Astrocyte of the spinal cord (primary cell): ENCODE measurements at regions not wholly inside any gene's neighbourhood (a gene's known extent, or its start where the extent isn't known, plus 50 kb on each side); places are given as distances from the start of the nearest gene placed in this dataset.

Source experiments
- DNase-seq: peaks from one replicate; pipeline ENCODE4 v3.0.0; 2011; ENCODE audit warnings: low read depth, low spot score
- H3K4me3 ChIP-seq: 2 replicates; pipeline ENCODE4 v1.5.1; 2011; ENCODE audit warnings: low read depth, mild to moderate bottlenecking, low read length, moderate library complexity
- in situ Hi-C: cut with HindIII; loops from 2 replicates; pipeline ENCODE4 v1.10.0; 2017; ENCODE audit warnings: low sequenced_read_pairs
- TF ChIP-seq, protein P1 (sequence below): IDR thresholded peaks from 2 replicates; pipeline ENCODE4 v1.5.1; 2012; ENCODE audit warnings: low read depth, mild to moderate bottlenecking, low read length, inconsistent platforms

DNA sequence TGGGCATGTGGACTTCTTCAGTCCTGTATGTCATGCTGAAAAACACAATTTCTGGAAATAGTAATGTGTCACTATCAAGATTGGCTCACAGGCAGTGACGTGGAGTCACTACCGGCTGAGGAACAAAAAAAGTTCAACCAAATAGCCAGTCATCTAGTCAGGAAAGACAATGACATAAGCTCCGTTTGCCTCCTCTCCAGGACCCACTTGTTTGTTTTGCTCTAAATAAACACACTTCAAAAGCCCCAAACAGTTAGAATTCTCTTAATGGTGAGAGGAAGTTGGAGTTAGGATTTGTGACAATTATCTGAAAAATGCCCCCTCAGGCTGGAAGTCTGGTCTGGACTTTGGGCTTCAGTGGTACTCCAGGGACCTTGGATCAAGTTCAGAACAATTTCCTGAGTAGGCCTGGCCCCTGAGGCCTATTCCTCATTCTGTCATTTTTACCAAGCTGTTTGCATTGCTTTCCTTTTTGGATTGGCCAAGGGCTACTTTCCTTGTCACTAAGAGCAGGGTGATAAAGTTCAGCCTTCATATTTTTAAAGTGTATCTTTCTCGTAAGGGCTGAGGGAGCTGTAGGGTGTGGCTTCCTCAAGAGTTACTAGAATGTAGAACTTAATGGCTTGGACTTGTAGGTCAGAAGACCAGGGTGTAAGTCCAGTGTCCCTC lies 98.9 kb downstream of the EOMES start:
- TF ChIP-seq, protein P1, sequence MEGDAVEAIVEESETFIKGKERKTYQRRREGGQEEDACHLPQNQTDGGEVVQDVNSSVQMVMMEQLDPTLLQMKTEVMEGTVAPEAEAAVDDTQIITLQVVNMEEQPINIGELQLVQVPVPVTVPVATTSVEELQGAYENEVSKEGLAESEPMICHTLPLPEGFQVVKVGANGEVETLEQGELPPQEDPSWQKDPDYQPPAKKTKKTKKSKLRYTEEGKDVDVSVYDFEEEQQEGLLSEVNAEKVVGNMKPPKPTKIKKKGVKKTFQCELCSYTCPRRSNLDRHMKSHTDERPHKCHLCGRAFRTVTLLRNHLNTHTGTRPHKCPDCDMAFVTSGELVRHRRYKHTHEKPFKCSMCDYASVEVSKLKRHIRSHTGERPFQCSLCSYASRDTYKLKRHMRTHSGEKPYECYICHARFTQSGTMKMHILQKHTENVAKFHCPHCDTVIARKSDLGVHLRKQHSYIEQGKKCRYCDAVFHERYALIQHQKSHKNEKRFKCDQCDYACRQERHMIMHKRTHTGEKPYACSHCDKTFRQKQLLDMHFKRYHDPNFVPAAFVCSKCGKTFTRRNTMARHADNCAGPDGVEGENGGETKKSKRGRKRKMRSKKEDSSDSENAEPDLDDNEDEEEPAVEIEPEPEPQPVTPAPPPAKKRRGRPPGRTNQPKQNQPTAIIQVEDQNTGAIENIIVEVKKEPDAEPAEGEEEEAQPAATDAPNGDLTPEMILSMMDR = no peak
- in situ Hi-C loops = no loop called here
- peak; percentile 19 for DNase-seq
- H3K4me3 ChIP-seq = no peak overlapping the region

- DNase-seq = no peak
- H3K4me3 ChIP-seq = no peak overlapping the region
- in situ Hi-C loops = no loop called here
- TF ChIP-seq, protein P1 = no peak
These were observed 104.6 kb downstream of the EOMES start for GRCh38 chr3:27617552-27617951.

DNA sequence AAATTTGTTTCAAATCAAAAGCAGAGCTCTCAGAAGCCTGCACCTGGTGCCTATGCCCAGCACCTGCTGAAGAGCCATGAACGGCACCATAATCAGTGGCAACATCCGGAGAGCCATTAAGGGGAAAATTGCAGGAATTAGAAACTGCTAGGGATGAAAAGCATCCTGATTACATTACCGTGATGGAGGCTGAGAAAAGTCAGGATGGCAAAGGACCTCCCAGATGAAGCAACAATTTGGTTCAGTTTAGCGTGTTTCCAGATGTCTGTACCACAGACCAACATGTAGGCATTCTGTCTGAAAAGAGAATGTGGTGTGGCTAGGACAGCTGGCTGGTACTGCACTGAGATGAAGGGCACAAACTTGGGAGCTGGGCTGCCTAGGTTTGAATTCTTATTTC lies 106.1 kb downstream of the EOMES start:
- in situ Hi-C loops = no loop called here
- TF ChIP-seq, protein P1 = no peak
- no peak for DNase-seq
- H3K4me3 ChIP-seq = no peak overlapping the region

GRCh38 chr3:27615555-27615954 lies 106.6 kb downstream of the EOMES start:
- DNase-seq = no peak
- H3K4me3 ChIP-seq = no peak overlapping the region
- in situ Hi-C loops = no loop called here
- TF ChIP-seq, protein P1 = no peak

GRCh38 chr3:27614592-27614991 lies 107.5 kb downstream of the EOMES start:
- TF ChIP-seq, protein P1 = no peak
- H3K4me3 ChIP-seq = no peak overlapping the region
- in situ Hi-C loops = no loop called here
- no peak for DNase-seq

- in situ Hi-C loops = no loop called here
- H3K4me3 ChIP-seq = no peak overlapping the region
- no peak for DNase-seq
- TF ChIP-seq, protein P1 = no peak
These were observed 108.2 kb downstream of the EOMES start for GRCh38 chr3:27613846-27614500.
